ENCODE measurements at regions not wholly inside any gene's neighbourhood (a gene's known extent, or its start where the extent isn't known, plus 50 kb on each side); places are given as distances from the start of the nearest gene placed in this dataset.

GRCh38 chr2:129903586-129904425 lies 75.7 kb upstream of the RAB6C start:
- peak; percentile 11 for DNase-seq

DNA sequence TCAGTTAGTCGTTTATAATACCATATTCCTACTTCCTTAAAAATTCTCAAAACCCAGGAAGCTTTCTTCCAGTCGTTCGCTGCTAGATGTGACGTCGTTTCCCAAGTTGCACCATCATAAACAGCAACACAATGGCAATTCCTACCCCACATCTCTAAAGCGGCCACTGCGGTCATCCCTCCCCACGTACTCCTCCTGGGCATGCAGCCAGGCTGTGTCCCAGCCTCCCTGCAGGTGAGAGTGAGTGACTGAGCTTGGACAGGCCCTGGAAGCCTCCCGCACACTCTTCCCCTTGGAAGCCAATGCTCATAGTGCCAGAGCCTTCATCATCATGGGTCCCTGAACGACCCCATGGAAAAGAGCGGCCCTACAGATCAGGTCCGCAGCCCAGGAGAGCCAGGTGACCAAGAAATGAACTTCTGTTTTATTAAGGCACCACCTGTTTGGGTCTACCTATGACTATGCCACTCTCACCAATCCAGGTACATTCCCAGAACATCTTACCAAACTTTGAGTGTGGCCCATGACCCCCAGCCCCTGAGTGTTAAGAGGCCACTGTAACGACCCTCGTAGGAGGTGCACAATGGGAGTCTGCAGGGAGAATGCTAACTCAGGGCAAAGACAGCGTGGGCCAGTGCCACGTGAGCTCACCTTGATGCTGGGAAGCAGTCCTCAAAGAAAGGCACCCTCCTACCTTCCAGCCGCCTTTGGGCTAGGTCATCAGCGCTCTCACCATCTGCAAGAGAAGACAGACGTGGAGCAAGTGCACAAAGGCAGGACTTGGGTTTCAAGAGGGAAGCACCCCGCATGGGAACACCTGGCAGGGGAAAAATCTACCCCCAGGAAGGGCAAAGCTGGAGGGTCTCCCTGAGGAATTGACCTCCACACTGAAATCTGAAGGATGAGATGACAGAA lies 74.7 kb upstream of the RAB6C start:
- DNase-seq, result no peak

GRCh38 chr2:129905664-129906081 lies 73.8 kb upstream of the RAB6C start:
- no peak for DNase-seq

DNA sequence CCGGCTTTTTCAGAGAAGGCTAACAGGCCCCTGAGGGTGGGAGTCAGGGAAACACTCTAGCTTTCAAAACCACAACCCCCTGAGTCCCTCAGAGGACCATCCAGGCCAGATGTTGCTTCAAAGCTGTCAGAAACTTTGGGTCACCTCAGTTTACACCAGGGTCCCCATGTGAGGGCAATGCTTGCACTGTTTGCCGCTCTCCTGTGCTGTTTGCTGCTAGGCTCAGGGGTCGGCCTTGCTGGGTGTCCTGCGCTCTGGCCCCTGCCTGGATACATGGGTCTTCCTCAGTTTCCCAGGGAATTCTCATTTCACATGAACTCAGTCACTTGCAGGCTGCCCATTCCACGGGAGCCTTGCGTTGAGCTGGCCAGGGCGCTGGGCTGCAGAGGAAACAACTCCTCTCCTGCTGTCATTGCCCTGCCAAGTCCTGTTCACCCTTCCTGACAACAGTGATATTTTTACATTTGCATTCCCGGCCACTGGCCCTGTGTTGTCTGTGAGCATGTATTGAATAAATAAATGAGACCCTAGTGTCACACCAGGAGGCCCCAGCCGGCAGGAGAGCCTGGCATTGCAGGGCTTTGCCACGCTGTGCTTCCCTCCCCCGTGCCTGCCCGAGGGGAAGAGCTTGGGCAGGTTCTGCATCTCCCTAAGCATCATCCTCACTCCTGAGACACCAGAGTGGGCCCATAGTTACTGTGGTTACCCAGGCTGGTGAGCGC lies 73.2 kb upstream of the RAB6C start:
- DNase-seq, result no peak

DNA sequence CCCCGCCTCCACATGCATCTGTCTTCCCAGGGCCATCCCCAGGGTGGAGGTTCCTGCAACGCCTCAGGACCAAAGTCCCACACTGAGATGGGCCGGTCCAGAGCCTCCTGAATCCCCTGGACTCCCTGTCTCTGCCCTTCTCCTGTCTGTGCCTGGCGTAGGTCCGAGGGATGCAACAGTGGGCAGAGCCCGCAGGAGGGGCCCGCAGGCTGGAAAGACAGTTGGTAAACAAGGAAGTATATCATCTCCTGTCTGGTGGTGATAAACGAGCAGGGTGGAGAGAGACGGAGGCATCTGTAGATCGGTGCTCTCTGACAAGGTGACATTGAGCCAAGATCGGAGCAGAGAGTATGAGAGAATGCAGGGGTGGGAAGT lies 72.6 kb upstream of the RAB6C start:
- no peak for DNase-seq

GRCh38 chr2:129907256-129907998 lies 72.0 kb upstream of the RAB6C start:
- DNase-seq, result no peak

GRCh38 chr2:129908721-129909373 lies 70.6 kb upstream of the RAB6C start:
- no peak for DNase-seq

DNA sequence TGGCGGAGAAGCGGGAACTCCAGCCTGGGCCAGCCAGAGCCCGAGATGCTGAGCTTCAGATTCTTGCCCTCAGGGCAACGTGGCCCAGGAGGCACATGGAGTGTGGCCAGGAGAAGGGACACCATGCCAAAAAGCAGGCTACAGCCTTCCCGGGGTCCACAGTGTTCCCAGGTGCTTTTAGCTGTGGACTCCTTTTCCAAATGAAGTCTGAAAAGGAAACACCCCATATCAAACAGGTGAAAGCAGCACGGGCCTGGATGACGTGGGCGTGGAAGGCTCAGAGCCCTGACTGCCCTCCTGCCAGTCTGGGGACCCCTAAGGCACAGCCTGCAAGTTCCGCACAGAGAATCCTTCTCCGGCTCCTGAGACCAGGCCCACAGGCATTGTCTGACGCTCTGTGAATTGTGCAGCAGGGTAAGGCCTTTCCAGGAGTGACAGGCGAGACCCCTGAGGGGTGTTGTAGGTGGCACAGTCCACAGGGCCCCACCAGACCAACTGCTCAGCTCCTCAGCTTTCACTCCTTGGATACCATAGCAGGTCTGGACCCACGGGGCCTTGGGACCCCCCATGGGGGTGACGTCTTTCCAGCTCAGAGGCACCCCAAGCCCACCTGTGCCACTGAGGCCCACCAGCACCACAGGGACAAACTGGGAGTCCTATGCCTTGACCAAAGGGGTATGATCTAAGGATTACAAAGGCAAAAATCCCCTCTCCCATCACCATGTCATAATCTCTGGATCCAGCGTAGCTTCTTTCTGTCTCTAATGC lies 69.6 kb upstream of the RAB6C start:
- no peak for DNase-seq

- no peak for DNase-seq
Observed at GRCh38 chr2:129910446-129911362, 68.8 kb upstream of the RAB6C start.

DNA sequence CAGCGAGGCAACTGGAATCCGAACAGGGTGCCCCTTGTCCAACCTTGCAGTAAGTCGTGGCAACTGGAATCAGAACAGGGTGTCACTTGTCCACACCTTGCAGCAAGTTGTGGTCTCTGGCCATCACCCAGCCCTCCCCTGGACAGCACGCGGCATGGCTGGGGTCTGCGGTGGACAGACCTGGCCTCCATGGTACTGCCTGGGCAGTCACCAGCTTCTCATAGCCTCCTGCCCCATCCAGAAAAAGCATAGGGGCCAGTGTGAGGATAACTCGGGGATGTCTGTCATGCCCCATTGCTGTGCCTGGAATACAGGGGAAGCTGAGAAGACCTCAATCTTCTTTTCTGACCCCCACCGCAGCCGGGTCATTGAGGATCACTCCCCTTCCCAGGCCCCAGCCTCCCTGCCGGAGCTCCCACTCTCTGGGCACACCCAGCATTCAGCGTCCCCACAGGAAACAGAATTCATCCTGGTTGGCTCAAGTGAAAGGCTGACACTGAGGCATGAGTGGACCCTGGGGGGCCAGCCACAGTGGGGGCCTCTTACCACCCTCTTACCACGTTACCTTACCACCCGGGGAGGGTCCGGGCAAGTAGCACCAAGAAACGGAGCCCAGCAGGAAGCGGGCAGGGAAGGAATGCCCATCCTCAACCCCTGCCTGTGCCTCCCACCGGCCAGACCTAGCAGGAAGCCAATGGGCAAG lies 68.0 kb upstream of the RAB6C start:
- DNase-seq, result no peak

GRCh38 chr2:129912066-129912820 lies 67.2 kb upstream of the RAB6C start:
- DNase-seq, result no peak

DNA sequence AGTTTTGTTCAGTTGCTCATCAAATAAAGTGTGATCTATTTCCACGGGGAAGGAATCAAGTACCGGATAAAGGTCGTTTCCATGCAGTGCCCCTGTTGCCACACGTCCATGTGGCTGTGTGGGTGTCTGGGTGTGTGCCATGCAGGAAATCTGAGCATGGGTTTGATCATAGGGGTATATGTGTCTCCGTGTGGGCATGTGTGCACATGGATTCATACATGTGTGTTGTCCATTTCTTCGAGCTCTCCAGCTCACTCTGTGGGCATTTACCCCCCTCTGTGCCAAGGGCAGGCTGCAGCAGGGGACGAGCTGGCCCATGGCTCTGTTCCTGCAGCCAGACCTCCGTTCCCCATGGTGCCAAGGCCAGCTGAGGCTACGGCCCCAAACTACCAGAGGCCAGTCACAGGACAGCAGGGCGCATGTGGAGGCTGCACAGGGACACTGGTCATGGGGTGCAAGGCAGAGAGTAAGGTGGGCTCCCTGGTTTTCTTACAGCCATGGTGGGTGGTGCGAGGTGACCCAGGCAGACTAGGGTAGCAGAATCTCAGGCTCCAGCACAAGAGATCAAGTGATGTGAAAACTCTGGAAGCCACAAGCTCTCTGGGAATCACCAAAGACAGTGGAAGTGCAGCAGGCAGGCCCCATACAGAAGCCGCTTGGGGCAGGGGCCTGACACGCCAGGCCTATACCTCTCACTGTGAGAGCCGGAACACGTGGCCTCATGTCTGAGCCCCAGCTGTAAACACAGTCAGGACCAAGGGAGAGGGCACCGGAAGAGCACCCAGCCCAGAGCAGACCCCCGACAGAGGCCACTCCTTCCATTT lies 66.4 kb upstream of the RAB6C start:
- no peak for DNase-seq

GRCh38 chr2:129913695-129914495 lies 65.6 kb upstream of the RAB6C start:
- DNase-seq, result no peak

DNA sequence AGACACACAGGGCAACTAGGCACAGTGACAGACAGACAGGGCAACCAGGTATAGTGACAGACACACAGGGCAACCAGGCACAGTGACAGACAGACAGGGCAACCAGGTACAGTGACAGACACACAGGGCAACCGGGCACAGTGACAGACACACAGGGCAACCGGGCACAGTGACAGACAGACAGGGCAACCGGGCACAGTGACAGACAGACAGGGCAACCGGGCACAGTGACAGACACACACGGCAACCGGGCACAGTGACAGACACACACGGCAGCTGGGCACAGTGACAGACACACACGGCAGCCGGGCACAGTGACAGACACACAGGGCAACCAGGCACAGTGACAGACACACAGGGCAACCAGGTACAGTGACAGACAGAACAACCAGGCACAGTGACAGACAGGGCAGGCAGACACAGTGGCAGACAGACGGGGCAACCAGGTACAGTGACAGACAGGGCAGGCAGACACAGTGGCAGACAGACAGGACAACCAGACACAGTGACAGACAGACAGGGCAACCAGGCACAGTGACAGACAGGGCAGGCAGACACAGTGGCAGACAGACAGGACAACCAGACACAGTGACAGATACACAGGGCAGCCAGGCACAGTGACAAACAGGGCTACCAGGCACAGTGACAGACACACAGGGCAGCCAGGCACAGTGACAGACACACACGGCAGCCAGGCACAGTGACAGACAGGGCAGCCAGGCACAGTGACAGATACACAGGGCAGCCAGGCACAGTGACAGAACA lies 64.7 kb upstream of the RAB6C start:
- no peak for DNase-seq

DNA sequence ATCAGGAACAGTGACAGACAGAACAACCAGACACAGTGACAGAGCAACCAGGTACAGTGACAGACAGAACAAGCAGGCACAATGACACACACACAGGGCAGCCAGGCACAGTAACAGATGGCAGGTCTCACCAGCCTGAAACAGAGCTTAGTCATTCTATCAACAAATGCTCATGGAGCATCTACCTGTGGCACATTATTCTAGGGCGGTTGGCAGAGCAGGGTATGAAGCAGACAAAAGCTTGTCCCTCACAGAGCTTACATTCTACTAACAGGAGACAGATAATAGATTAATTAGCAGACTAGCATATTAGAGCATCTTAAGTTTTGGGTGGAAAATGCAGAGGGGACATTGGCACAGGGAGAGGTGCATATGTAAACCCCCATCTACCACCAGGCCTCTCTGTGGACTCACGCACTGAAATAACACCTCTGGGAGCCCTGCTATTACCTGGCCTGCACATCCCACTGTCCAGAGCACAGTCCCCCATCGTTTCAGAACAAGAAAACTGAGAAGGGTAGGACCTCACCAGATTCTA lies 64.1 kb upstream of the RAB6C start:
- no peak for DNase-seq

DNA sequence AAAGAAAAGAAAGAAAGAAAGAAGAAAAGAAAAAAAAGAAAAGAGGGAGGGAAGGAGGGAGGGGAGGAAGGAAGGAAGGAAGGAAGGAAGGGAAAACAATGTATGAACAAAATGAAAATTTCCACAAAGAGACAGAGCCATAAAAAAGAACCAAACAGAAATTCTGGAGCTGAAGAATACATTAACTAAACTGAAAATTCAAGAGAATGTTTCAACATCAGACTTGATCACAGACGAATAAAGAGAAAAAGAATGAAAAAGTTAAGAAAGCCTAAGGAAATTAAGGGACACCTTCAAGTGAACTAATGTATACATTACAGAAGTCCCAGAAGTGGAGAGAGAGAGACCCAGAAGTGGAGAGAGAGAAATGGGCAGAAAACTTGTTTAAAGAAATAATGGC lies 60.9 kb upstream of the RAB6C start:
- no peak for DNase-seq
